Fibroblast of lung (primary cell): ENCODE measurements at regions not wholly inside any gene's neighbourhood (a gene's known extent, or its start where the extent isn't known, plus 50 kb on each side); places are given as distances from the start of the nearest gene placed in this dataset.

ENCODE experiments used
- DNase-seq, 2 donors: peaks; one replicate each; pipeline versions ENCODE4 v3.0.0 to v3.0.0-alpha.2; 2010; ENCODE audit warnings: low read depth in 2 of 2
- H2AFZ ChIP-seq: 2 replicates; pipeline ENCODE4 v1.5.1; 2012; ENCODE audit warnings: low read length, control low read depth, inconsistent platforms
- H3K27ac ChIP-seq: 2 replicates; pipeline ENCODE4 v1.5.1; 2011; ENCODE audit warnings: low read length, control low read depth; ENCODE audit not compliant: insufficient read depth
- H3K27me3 ChIP-seq: 2 replicates; pipeline ENCODE4 v1.5.1; 2011; ENCODE audit warnings: mild to moderate bottlenecking, low read length; ENCODE audit not compliant: control insufficient read depth, insufficient read depth
- H3K36me3 ChIP-seq: 2 replicates; pipeline ENCODE4 v1.5.1; 2011; ENCODE audit warnings: low read length; ENCODE audit not compliant: control insufficient read depth, insufficient read depth
- H3K4me1 ChIP-seq: 2 replicates; pipeline ENCODE4 v1.5.1; 2011; ENCODE audit warnings: low read length; ENCODE audit not compliant: control insufficient read depth, insufficient read depth; ENCODE audit errors: extremely low read depth
- H3K4me2 ChIP-seq: 2 replicates; pipeline ENCODE4 v1.5.1; 2011; ENCODE audit warnings: low read length, control low read depth; ENCODE audit not compliant: insufficient read depth; ENCODE audit errors: extremely low read depth
- H3K4me3 ChIP-seq, 4 experiments: fragments of 200-600 bp in 1 of 4; sonication (generic) in 1 of 4; replicated peaks in 1 of 4; 2 replicates each; pipeline ENCODE4 v1.5.1; 2011 to 2016; ENCODE audit warnings: low read length in 4 of 4, low read depth in 3 of 4, mild to moderate bottlenecking in 3 of 4, control low read depth in 2 of 4, inconsistent platforms in 1 of 4, mixed read lengths in 1 of 4; ENCODE audit not compliant: insufficient read depth in 1 of 4; ENCODE audit errors: control extremely low read depth in 1 of 4
- H3K79me2 ChIP-seq: 2 replicates; pipeline ENCODE4 v1.5.1; 2012; ENCODE audit warnings: mild to moderate bottlenecking, low read length, inconsistent platforms; ENCODE audit not compliant: control insufficient read depth, insufficient read depth
- H3K9ac ChIP-seq: 2 replicates; pipeline ENCODE4 v1.5.1; 2011; ENCODE audit warnings: mild to moderate bottlenecking, low read length, control low read depth; ENCODE audit not compliant: insufficient read depth
- H3K9me3 ChIP-seq: 2 replicates; pipeline ENCODE4 v1.5.1; 2012; ENCODE audit warnings: low read depth, low read length; ENCODE audit not compliant: control insufficient read depth, insufficient read depth
- H4K20me1 ChIP-seq: 2 replicates; pipeline ENCODE4 v1.5.1; 2011; ENCODE audit warnings: low read length; ENCODE audit not compliant: control insufficient read depth, insufficient read depth; ENCODE audit errors: extremely low read depth
- EZH2 ChIP-seq: IDR thresholded peaks from 2 replicates; pipeline ENCODE4 v1.5.1; 2012; ENCODE audit warnings: low read length, control low read depth, mild to moderate bottlenecking; ENCODE audit errors: missing control alignments
- TF ChIP-seq, protein P1 (sequence below), 2 donors: IDR thresholded peaks in 1 of 2; conservative IDR thresholded peaks in 1 of 2; 1 replicate in 1 of 2; 2 replicates in 1 of 2; pipeline ENCODE4 v1.5.1; 2011 to 2012; ENCODE audit warnings: low read length in 2 of 2, control low read depth in 1 of 2, inconsistent platforms in 1 of 2, low read depth in 1 of 2, mild to moderate bottlenecking in 1 of 2

DNA sequence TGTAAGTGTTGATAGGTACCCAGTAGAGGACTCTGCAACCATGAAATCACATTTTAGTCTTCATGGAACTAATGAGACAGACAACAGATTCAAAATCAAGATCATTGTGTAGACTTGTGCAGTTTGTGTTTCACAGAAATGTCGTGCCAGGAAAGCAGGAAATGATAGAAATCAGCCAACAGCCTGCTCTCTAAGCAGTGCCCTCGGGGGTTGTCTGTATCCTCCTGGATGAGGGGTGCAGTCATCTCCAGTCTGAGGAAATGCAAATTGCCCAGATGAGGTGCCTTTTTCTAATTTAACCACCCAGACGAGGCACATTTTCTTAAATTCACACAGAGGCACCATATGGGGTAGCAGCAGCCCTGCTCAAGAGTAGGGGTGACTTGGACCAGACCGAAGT is 663.1 kb downstream of the XIRP2 start:
- Histone ChIP-seq H3K79me2 (no peaks in the 10 kb centered on the region), H3K4me1 (no peaks in the 10 kb centered on the region), H3K9ac (no peak overlapping the region), H3K4me2 (no peak overlapping the region), H3K9me3 (no peaks in the 10 kb centered on the region), H2AFZ (no peak overlapping the region), H3K4me3 (no peak overlapping the region), H4K20me1 (no peaks in the 10 kb centered on the region), H3K27me3 (no peaks in the 10 kb centered on the region), H3K27ac (no peak overlapping the region), H3K36me3 (no peaks in the 10 kb centered on the region)
- TF ChIP-seq EZH2, result no peak
- TF ChIP-seq, protein P1, sequence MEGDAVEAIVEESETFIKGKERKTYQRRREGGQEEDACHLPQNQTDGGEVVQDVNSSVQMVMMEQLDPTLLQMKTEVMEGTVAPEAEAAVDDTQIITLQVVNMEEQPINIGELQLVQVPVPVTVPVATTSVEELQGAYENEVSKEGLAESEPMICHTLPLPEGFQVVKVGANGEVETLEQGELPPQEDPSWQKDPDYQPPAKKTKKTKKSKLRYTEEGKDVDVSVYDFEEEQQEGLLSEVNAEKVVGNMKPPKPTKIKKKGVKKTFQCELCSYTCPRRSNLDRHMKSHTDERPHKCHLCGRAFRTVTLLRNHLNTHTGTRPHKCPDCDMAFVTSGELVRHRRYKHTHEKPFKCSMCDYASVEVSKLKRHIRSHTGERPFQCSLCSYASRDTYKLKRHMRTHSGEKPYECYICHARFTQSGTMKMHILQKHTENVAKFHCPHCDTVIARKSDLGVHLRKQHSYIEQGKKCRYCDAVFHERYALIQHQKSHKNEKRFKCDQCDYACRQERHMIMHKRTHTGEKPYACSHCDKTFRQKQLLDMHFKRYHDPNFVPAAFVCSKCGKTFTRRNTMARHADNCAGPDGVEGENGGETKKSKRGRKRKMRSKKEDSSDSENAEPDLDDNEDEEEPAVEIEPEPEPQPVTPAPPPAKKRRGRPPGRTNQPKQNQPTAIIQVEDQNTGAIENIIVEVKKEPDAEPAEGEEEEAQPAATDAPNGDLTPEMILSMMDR (conservative IDR thresholded peaks at IDR 0.05 in 1 of 2, IDR thresholded peaks at IDR 0.05 in 1 of 2; ENCODE audit: low read depth in 1 of 2, low read length in 2 of 2), result no peak
- no peak for DNase-seq

DNA sequence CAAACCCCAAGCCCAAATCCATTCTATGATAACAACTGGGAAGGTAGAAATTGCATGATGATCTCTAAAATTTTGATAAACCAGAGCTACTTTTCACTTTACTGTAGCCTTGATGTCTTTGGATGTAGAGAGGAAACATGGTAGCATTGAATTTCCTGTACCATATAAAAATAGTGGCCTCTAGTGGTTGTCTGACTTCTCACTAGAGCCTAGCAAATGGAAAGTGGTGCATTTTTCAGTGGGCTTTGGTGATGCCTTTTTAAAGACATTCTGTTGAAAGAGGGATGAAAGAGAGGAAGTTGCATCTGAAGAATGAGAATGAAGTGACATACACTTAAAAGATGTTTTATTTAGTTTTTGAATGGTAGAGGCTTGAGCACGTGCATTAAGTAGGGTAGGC is 662.2 kb downstream of the XIRP2 start:
- Histone ChIP-seq H3K79me2 (no peaks in the 10 kb centered on the region), H3K4me2 (no peak overlapping the region), H3K4me3 (no peak overlapping the region), H3K4me1 (no peaks in the 10 kb centered on the region), H2AFZ (no peak overlapping the region), H4K20me1 (no peaks in the 10 kb centered on the region), H3K36me3 (no peaks in the 10 kb centered on the region), H3K27ac (no peak overlapping the region), H3K27me3 (no peaks in the 10 kb centered on the region), H3K9me3 (no peaks in the 10 kb centered on the region), H3K9ac (no peak overlapping the region)
- peak; percentile 22 to 55 for DNase-seq
- TF ChIP-seq, protein P1 (conservative IDR thresholded peaks at IDR 0.05 in 1 of 2, IDR thresholded peaks at IDR 0.05 in 1 of 2; ENCODE audit: low read depth in 1 of 2, low read length in 2 of 2), result peak; percentile 35 to 55
- TF ChIP-seq EZH2, result no peak

DNA sequence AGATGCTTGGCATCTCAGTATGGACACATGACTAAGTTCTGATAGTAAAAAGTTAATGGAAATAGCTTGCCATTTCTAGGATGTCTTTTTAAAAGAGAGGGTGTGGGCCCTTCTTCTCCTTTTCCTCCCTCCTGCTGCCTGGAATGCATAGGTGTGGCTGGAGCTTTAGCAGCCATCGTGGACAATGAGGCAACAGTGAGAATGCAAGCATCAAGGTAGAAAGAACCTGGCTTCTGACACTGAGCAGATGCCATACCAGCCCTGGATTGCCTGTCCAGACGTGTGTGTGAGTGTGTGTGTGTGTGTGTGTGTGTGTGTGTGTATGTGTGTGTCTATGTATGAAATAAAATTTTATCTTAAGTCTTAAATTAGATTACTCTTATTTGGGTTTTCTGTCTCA is 660.1 kb downstream of the XIRP2 start:
- no peak for DNase-seq
- H3K4me2 ChIP-seq, result no peak overlapping the region
- TF ChIP-seq EZH2, result no peak
- TF ChIP-seq, protein P1 (conservative IDR thresholded peaks at IDR 0.05 in 1 of 2, IDR thresholded peaks at IDR 0.05 in 1 of 2; ENCODE audit: low read depth in 1 of 2, low read length in 2 of 2), result no peak

More for the DNA sequence above, 660.1 kb downstream of the XIRP2 start:
- Histone ChIP-seq H3K4me3 (no peak overlapping the region), H3K27me3 (no peaks in the 10 kb centered on the region), H3K4me1 (no peaks in the 10 kb centered on the region), H3K36me3 (no peaks in the 10 kb centered on the region), H3K27ac (no peak overlapping the region), H4K20me1 (no peaks in the 10 kb centered on the region), H2AFZ (no peak overlapping the region), H3K9ac (no peak overlapping the region), H3K79me2 (no peaks in the 10 kb centered on the region), H3K9me3 (no peaks in the 10 kb centered on the region)
